ENCODE measurements at regions not wholly inside any gene's neighbourhood (a gene's known extent, or its start where the extent isn't known, plus 50 kb on each side); places are given as distances from the start of the nearest gene placed in this dataset.

DNA sequence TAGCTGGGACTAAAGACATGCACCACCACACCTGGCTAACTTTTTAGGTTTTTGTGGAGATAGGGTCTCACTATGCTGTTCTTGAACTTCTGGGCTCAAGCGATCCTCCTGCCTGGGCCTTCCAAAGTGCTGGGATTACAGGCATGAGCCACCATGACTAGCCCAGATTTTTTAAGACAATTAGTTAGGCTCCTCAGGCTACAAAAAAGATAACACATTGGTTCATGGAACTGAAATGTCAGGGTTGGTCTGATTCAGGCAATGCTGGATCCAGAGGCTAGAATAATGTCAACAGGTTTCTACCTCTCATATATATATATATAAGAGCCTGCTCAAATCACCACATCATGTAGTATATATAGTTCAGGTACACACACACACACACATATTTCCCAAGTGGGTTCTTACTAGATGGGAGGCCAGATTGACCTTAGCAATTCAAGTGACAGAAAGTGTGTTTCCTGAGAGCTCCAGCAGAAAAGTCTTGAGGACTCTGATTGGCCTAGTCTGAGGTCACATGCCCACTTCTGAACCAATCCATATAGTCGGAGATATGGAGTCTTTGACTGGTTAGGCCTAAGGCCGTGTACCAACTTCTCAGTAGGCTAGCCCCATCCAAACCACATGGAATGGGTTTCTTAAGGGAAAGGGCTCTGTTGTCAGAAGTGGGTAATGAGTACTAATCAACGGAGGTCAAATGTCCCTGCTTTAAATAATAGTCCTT lies 72.6 kb upstream of the LAPTM4A start:
- ChIA-PET CTCF (interaction anchor here (0.7 to 1.1 kb wide), 3 partner anchors 12 to 101 kb away, joined by 3 to 4 read pairs (median 3); partner anchors contain the start of gene SDC1), POLR2A (no interaction called here)
- DNase-seq (ENCODE audit: low spot score) (no peak), ATAC-seq (no peak; the same call in 1 of the 2 replicates)
- Mint-ChIP-seq H3K27ac (no peak overlapping the region), H3K4me1 (no peaks in the 10 kb centered on the region), H3K9me3 (no peaks in the 10 kb centered on the region), H3K27me3 (ENCODE audit: low read depth) (no peaks in the 10 kb centered on the region; the same call in 1 of the 2 replicates), H3K4me3 (no peak overlapping the region), H3K36me3 (no peaks in the 10 kb centered on the region)
- TF ChIP-seq FOXJ3 (CRISPR knock-in tag; IDR thresholded peaks at IDR 0.05; ENCODE audit: borderline replicate concordance) = no peak
- TF ChIP-seq ZNF532 (CRISPR knock-in tag; IDR thresholded peaks at IDR 0.05; ENCODE audit: borderline replicate concordance) = no peak
- TF ChIP-seq SMAD4 (CRISPR knock-in tag; IDR thresholded peaks at IDR 0.05) = no peak
- no peak for TF ChIP-seq ZNF416 (CRISPR knock-in tag; IDR thresholded peaks at IDR 0.05)
- TF ChIP-seq, protein P1, sequence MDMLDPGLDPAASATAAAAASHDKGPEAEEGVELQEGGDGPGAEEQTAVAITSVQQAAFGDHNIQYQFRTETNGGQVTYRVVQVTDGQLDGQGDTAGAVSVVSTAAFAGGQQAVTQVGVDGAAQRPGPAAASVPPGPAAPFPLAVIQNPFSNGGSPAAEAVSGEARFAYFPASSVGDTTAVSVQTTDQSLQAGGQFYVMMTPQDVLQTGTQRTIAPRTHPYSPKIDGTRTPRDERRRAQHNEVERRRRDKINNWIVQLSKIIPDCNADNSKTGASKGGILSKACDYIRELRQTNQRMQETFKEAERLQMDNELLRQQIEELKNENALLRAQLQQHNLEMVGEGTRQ (CRISPR knock-in tag; IDR thresholded peaks at IDR 0.05) = peak; percentile 55

- no peak for ATAC-seq
- Mint-ChIP-seq H3K27me3 (ENCODE audit: low read depth) (no peaks in the 10 kb centered on the region; the same call in 1 of the 2 replicates), H3K27ac (no peak overlapping the region), H3K9me3 (no peaks in the 10 kb centered on the region), H3K4me1 (no peaks in the 10 kb centered on the region), H3K36me3 (no peaks in the 10 kb centered on the region), H3K4me3 (no peak overlapping the region)
- POLR2A ChIA-PET = no interaction called here
- CTCF ChIA-PET = interaction anchor here (1.1 kb wide), 1 partner anchor 13 kb away, joined by 3 read pairs; no protein-coding TSS in a partner anchor
- TF ChIP-seq, protein P2, sequence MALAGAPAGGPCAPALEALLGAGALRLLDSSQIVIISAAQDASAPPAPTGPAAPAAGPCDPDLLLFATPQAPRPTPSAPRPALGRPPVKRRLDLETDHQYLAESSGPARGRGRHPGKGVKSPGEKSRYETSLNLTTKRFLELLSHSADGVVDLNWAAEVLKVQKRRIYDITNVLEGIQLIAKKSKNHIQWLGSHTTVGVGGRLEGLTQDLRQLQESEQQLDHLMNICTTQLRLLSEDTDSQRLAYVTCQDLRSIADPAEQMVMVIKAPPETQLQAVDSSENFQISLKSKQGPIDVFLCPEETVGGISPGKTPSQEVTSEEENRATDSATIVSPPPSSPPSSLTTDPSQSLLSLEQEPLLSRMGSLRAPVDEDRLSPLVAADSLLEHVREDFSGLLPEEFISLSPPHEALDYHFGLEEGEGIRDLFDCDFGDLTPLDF (CRISPR knock-in tag; IDR thresholded peaks at IDR 0.05) = no peak
- TF ChIP-seq PRRX2 (CRISPR knock-in tag; IDR thresholded peaks at IDR 0.05) = no peak
- TF ChIP-seq CREM (CRISPR knock-in tag; IDR thresholded peaks at IDR 0.05) = no peak
- TF ChIP-seq, protein P3, sequence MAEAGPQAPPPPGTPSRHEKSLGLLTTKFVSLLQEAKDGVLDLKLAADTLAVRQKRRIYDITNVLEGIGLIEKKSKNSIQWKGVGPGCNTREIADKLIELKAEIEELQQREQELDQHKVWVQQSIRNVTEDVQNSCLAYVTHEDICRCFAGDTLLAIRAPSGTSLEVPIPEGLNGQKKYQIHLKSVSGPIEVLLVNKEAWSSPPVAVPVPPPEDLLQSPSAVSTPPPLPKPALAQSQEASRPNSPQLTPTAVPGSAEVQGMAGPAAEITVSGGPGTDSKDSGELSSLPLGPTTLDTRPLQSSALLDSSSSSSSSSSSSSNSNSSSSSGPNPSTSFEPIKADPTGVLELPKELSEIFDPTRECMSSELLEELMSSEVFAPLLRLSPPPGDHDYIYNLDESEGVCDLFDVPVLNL (CRISPR knock-in tag; IDR thresholded peaks at IDR 0.05; ENCODE audit: borderline replicate concordance, low read depth) = no peak
- no peak for TF ChIP-seq FOXJ3 (CRISPR knock-in tag; IDR thresholded peaks at IDR 0.05; ENCODE audit: borderline replicate concordance)
- no peak for TF ChIP-seq NFATC4 (CRISPR knock-in tag; IDR thresholded peaks at IDR 0.05)
- TF ChIP-seq SP1 (CRISPR knock-in tag; conservative IDR thresholded peaks at IDR 0.05) = no peak
- TF ChIP-seq TEAD1 (CRISPR knock-in tag; IDR thresholded peaks at IDR 0.05) = no peak
- no peak for TF ChIP-seq PREB (CRISPR knock-in tag; IDR thresholded peaks at IDR 0.05; ENCODE audit: borderline replicate concordance)
- TF ChIP-seq MYBL2 (CRISPR knock-in tag; IDR thresholded peaks at IDR 0.05) = no peak
- TF ChIP-seq OVOL2 (CRISPR knock-in tag; IDR thresholded peaks at IDR 0.05; ENCODE audit: borderline replicate concordance) = no peak
- DNase-seq (ENCODE audit: low spot score) = no peak
These were observed 71.4 kb upstream of the LAPTM4A start for GRCh38 chr2:20122864-20123263.
